ENCODE measurements at regions not wholly inside any gene's neighbourhood (a gene's known extent, or its start where the extent isn't known, plus 50 kb on each side); places are given as distances from the start of the nearest gene placed in this dataset.

- no peak for TF ChIP-seq CTCF (IDR thresholded peaks at IDR 0.05)
- TF ChIP-seq POLR2A (IDR thresholded peaks at IDR 0.05), result no peak
Measured at GRCh38 chr7:145665499-145666258, 450.9 kb upstream of the CNTNAP2 start.

All from Peyer's patch (tissue), 4 donors.